Chondrocyte (in vitro differentiated cells): ENCODE measurements at regions not wholly inside any gene's neighbourhood (a gene's known extent, or its start where the extent isn't known, plus 50 kb on each side); places are given as distances from the start of the nearest gene placed in this dataset.

ENCODE experiments used
- DNase-seq: peaks from one replicate; pipeline ENCODE4 v3.0.0; 2021; ENCODE audit warnings: mixed read lengths, low spot score
- H3K27ac Mint-ChIP-seq: one replicate; pipeline ENCODE4 v1.8.0; 2021; ENCODE audit warnings: mild to moderate bottlenecking, moderate library complexity, mixed read lengths; ENCODE audit not compliant: unreplicated experiment
- H3K27me3 Mint-ChIP-seq: 2 replicates; pipeline ENCODE4 v1.8.0; 2021; ENCODE audit warnings: low read depth, mixed read lengths
- H3K36me3 Mint-ChIP-seq: 2 replicates; pipeline ENCODE4 v1.8.0; 2021; ENCODE audit warnings: low read depth, mixed read lengths
- H3K4me1 Mint-ChIP-seq: 2 replicates; pipeline ENCODE4 v1.8.0; 2021; ENCODE audit warnings: low read depth, mild to moderate bottlenecking, mixed read lengths
- H3K4me3 Mint-ChIP-seq: one replicate; pipeline ENCODE4 v1.8.0; 2021; ENCODE audit warnings: mild to moderate bottlenecking, moderate library complexity, mixed read lengths; ENCODE audit not compliant: unreplicated experiment
- H3K9me3 Mint-ChIP-seq: 2 replicates; pipeline ENCODE4 v1.8.0; 2021; ENCODE audit warnings: low read depth, mixed read lengths
- TF ChIP-seq, protein P1 (sequence below): fragments of 200-600 bp; sonication (generic); IDR thresholded peaks from 2 replicates; pipeline ENCODE4 v1.5.0; 2021; ENCODE audit warnings: antibody characterized with exemption, mild to moderate bottlenecking, moderate library complexity

DNA sequence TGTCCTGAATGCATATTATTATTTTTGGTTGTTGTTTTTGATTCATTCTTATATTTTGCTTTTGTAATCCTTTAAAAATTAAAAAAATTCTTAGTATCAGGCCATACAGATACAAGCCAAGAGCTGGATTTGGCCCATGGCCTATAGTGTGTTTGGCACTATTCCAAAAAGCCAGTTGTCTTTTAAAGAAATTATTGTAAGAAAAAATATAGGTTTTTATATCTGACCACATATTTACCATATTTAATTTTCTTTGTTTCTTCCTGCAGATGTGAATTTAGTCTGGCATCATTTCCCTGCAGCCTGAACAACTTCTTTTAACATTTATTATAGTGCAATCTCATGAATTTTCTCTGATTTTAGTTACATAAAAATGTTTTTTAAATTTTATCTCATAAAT, 652.8 kb upstream of the NR3C2 start:
- Mint-ChIP-seq H3K4me3 (no peak overlapping the region), H3K27me3 (no peaks in the 10 kb centered on the region), H3K36me3 (no peaks in the 10 kb centered on the region), H3K9me3 (peaks cover 38% of the 10 kb centered on the region), H3K4me1 (no peaks in the 10 kb centered on the region), H3K27ac (no peak overlapping the region)
- TF ChIP-seq, protein P1, sequence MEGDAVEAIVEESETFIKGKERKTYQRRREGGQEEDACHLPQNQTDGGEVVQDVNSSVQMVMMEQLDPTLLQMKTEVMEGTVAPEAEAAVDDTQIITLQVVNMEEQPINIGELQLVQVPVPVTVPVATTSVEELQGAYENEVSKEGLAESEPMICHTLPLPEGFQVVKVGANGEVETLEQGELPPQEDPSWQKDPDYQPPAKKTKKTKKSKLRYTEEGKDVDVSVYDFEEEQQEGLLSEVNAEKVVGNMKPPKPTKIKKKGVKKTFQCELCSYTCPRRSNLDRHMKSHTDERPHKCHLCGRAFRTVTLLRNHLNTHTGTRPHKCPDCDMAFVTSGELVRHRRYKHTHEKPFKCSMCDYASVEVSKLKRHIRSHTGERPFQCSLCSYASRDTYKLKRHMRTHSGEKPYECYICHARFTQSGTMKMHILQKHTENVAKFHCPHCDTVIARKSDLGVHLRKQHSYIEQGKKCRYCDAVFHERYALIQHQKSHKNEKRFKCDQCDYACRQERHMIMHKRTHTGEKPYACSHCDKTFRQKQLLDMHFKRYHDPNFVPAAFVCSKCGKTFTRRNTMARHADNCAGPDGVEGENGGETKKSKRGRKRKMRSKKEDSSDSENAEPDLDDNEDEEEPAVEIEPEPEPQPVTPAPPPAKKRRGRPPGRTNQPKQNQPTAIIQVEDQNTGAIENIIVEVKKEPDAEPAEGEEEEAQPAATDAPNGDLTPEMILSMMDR, result no peak
- no peak for DNase-seq

DNA sequence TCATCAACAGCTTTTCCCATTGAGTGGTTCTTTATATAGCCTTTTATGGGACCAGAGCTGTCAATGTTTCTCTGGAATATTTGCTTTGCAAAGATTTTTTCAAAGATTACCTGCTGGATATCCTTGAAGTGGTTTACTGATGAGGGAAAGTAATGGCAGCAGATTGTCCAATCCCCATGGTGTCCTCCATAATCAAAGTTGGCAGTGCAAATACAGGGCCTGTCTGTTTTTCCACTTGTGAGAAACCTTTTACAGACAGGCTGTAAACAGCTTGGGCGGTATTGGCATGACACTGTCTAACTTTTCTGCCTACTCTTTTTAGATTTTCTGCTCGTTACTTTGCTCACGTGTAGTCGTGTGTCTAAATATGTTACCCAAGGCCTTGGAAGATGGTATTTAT, 641.9 kb upstream of the NR3C2 start:
- H3K27ac Mint-ChIP-seq, result no peak overlapping the region

DNA sequence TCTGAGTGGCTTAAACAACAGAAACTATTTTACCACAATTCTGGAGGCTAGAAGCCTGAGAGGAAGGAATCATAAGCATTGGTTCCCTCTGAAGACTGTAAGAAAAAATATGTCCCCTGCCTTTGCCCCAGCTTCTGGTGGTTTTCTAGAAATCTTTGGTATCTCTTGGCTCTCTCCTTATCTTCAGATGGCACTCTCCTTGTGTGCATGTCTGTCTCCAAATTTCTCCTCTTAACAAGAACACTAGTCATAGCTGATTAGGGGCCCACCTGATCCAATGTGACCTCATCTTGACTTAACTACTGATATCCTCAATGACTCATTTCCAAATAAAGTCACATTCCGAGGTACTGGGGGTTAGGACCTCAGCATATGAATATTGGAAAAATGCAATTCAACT, 635.0 kb upstream of the NR3C2 start:
- H3K9me3 Mint-ChIP-seq, result no peaks in the 10 kb centered on the region
- H3K4me3 Mint-ChIP-seq, result no peak overlapping the region
- H3K36me3 Mint-ChIP-seq, result no peaks in the 10 kb centered on the region
- no peak overlapping the region for H3K27ac Mint-ChIP-seq
- H3K4me1 Mint-ChIP-seq, result no peaks in the 10 kb centered on the region
- TF ChIP-seq, protein P1, result no peak
- DNase-seq, result no peak
- peaks cover 3% of the 10 kb centered on the region for H3K27me3 Mint-ChIP-seq

More for the DNA sequence above, 641.9 kb upstream of the NR3C2 start:
- H3K4me3 Mint-ChIP-seq, result no peak overlapping the region
- TF ChIP-seq, protein P1, result no peak
- no peaks in the 10 kb centered on the region for H3K27me3 Mint-ChIP-seq
- DNase-seq, result no peak
- H3K9me3 Mint-ChIP-seq, result peaks cover 8% of the 10 kb centered on the region
- no peaks in the 10 kb centered on the region for H3K36me3 Mint-ChIP-seq
- H3K4me1 Mint-ChIP-seq, result no peaks in the 10 kb centered on the region

DNA sequence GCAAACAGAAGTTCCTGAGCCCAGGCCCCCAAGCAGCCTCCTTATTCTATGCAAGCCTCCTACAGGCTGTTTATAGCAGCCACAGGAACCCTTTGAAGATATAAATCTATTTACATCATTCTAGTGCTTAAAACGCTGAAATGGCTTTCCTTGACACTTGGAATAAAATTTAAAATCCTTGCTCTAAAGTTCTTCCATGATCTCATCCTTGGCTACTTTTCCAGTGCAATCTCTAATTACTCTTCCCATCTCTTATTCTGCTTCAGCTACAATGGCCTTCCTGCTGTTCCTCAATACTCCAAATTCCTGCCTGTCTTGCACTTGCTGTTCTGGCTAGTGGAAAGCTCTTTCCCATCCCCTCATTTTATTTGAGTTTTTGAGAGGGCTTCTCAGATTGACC, 634.2 kb upstream of the NR3C2 start:
- no peak for DNase-seq
- H3K27ac Mint-ChIP-seq, result no peak overlapping the region
- no peaks in the 10 kb centered on the region for H3K9me3 Mint-ChIP-seq
- no peak overlapping the region for H3K4me3 Mint-ChIP-seq
- H3K4me1 Mint-ChIP-seq, result no peaks in the 10 kb centered on the region
- TF ChIP-seq, protein P1, result no peak
- peaks cover 3% of the 10 kb centered on the region for H3K27me3 Mint-ChIP-seq
- no peaks in the 10 kb centered on the region for H3K36me3 Mint-ChIP-seq

DNA sequence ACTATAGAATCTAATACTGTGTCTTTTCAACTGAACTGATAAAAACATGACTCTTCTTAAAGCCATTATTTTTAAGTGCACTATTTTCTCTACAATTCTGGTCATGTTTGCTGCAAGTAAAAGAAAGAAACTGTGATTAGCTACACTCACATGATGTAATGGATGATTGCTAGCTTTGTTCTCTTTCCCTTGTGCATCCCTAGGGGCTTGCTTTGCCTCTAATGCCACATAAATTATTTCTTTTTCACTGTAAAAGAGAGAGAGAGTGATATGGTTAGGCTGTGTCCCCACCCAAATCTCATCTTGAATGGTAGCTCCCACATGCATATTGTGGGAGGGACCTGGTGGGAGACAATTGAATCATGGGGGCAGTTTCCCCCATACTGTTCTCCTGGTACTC, 630.2 kb upstream of the NR3C2 start:
- TF ChIP-seq, protein P1, result no peak
- no peak overlapping the region for H3K4me3 Mint-ChIP-seq
- H3K27me3 Mint-ChIP-seq, result peaks cover 1% of the 10 kb centered on the region
- no peak for DNase-seq
- H3K27ac Mint-ChIP-seq, result no peak overlapping the region
- no peaks in the 10 kb centered on the region for H3K4me1 Mint-ChIP-seq
- peaks cover 22% of the 10 kb centered on the region for H3K9me3 Mint-ChIP-seq
- no peaks in the 10 kb centered on the region for H3K36me3 Mint-ChIP-seq
